ENCODE measurements at regions not wholly inside any gene's neighbourhood (a gene's known extent, or its start where the extent isn't known, plus 50 kb on each side); places are given as distances from the start of the nearest gene placed in this dataset.
"Not testable (repeated sequence)": the region's sequence is repeated elsewhere in the genome, so short reads cannot be mapped to it uniquely, and the experiment has no call there.

GRCh38 chr9:81032030-81032572 is 657.2 kb downstream of the TLE1 start:
- DNase-seq (ENCODE audit: low read depth in 2 of 2, low spot score in 1 of 2), result no peak

- no peak for DNase-seq (ENCODE audit: low read depth in 2 of 2, low spot score in 1 of 2)
These were observed 657.8 kb downstream of the TLE1 start for GRCh38 chr9:81031422-81032029.

GRCh38 chr9:81030027-81030426 is 659.3 kb downstream of the TLE1 start:
- DNase-seq (ENCODE audit: low read depth in 2 of 2, low spot score in 1 of 2), result no peak

- DNase-seq (ENCODE audit: low read depth in 2 of 2, low spot score in 1 of 2), result no peak
These were observed 660.8 kb downstream of the TLE1 start for GRCh38 chr9:81028504-81028903.

GRCh38 chr9:81022177-81022576 is 667.2 kb downstream of the TLE1 start:
- DNase-seq (ENCODE audit: low read depth in 2 of 2, low spot score in 1 of 2), result no peak

- DNase-seq (ENCODE audit: low read depth in 2 of 2, low spot score in 1 of 2), result not testable (repeated sequence)
These were observed 674.4 kb downstream of the TLE1 start for GRCh38 chr9:81014945-81015344.

- not testable (repeated sequence) for DNase-seq (ENCODE audit: low read depth in 2 of 2, low spot score in 1 of 2)
These were observed 676.2 kb downstream of the TLE1 start for GRCh38 chr9:81013191-81013590.

GRCh38 chr9:81002906-81003305 is 686.4 kb downstream of the TLE1 start:
- no peak for DNase-seq (ENCODE audit: low read depth in 2 of 2, low spot score in 1 of 2)

GRCh38 chr9:81002242-81002641 is 687.1 kb downstream of the TLE1 start:
- no peak for DNase-seq (ENCODE audit: low read depth in 2 of 2, low spot score in 1 of 2)

- no peak for DNase-seq (ENCODE audit: low read depth in 2 of 2, low spot score in 1 of 2)
These were observed 693.6 kb downstream of the TLE1 start for GRCh38 chr9:80995759-80996158.

GRCh38 chr9:80994892-80995291 is 694.5 kb downstream of the TLE1 start:
- no peak for DNase-seq (ENCODE audit: low read depth in 2 of 2, low spot score in 1 of 2)

- DNase-seq (ENCODE audit: low read depth in 2 of 2, low spot score in 1 of 2), result not testable (repeated sequence)
These were observed 703.8 kb downstream of the TLE1 start for GRCh38 chr9:80985595-80985994.

GRCh38 chr9:80976403-80976802 is 712.9 kb downstream of the TLE1 start:
- DNase-seq (ENCODE audit: low read depth in 2 of 2, low spot score in 1 of 2), result no peak

- not testable (repeated sequence) for DNase-seq (ENCODE audit: low read depth in 2 of 2, low spot score in 1 of 2)
These were observed 719.0 kb downstream of the TLE1 start for GRCh38 chr9:80970377-80970776.

GRCh38 chr9:80968611-80969010 is 720.7 kb downstream of the TLE1 start:
- DNase-seq (ENCODE audit: low read depth in 2 of 2, low spot score in 1 of 2), result no peak

GRCh38 chr9:80964914-80965313 is 724.4 kb downstream of the TLE1 start:
- no peak for DNase-seq (ENCODE audit: low read depth in 2 of 2, low spot score in 1 of 2)

GRCh38 chr9:80964374-80964773 is 725.0 kb downstream of the TLE1 start:
- DNase-seq (ENCODE audit: low read depth in 2 of 2, low spot score in 1 of 2), result no peak

GRCh38 chr9:80957801-80958200 is 731.5 kb downstream of the TLE1 start:
- no peak for DNase-seq (ENCODE audit: low read depth in 2 of 2, low spot score in 1 of 2)

- no peak for DNase-seq (ENCODE audit: low read depth in 2 of 2, low spot score in 1 of 2)
These were observed 734.8 kb downstream of the TLE1 start for GRCh38 chr9:80954521-80954920.

- no peak for DNase-seq (ENCODE audit: low read depth in 2 of 2, low spot score in 1 of 2)
These were observed 736.9 kb downstream of the TLE1 start for GRCh38 chr9:80952363-80952922.

GRCh38 chr9:80951675-80952074 is 737.7 kb downstream of the TLE1 start:
- no peak for DNase-seq (ENCODE audit: low read depth in 2 of 2, low spot score in 1 of 2)

- no peak for DNase-seq (ENCODE audit: low read depth in 2 of 2, low spot score in 1 of 2)
These were observed 740.5 kb downstream of the TLE1 start for GRCh38 chr9:80948876-80949275.

GRCh38 chr9:80948066-80948465 is 741.3 kb downstream of the TLE1 start:
- DNase-seq (ENCODE audit: low read depth in 2 of 2, low spot score in 1 of 2), result no peak
